Mesenchymal stem cell (in vitro differentiated cells and primary cell): ENCODE measurements at regions not wholly inside any gene's neighbourhood (a gene's known extent, or its start where the extent isn't known, plus 50 kb on each side); places are given as distances from the start of the nearest gene placed in this dataset.

Experiments used
- DNase-seq: peaks from one replicate; pipeline ENCODE4 v3.0.0-alpha.2; 2013
- H2AFZ ChIP-seq: one replicate; pipeline ENCODE4 v1.6.1; 2013; ENCODE audit warnings: low read depth, mild to moderate bottlenecking, control low read depth, inconsistent platforms, low read length, moderate library complexity
- H2AK5ac ChIP-seq: 2 replicates; pipeline ENCODE4 v1.6.1; 2013; ENCODE audit warnings: low read length, moderate library complexity, mild to moderate bottlenecking, inconsistent platforms; ENCODE audit not compliant: severe bottlenecking
- H2BK120ac ChIP-seq: one replicate; pipeline ENCODE4 v1.6.1; 2013; ENCODE audit warnings: low read depth, mild to moderate bottlenecking, inconsistent platforms, low read length, moderate library complexity
- H2BK12ac ChIP-seq, 2 experiments: one replicate each; pipeline ENCODE4 v1.6.1; 2013; ENCODE audit warnings: inconsistent platforms in 2 of 2, low read length in 2 of 2, mild to moderate bottlenecking in 2 of 2, moderate library complexity in 2 of 2, control low read depth in 1 of 2
- H2BK15ac ChIP-seq: one replicate; pipeline ENCODE4 v1.6.1; 2013; ENCODE audit warnings: mild to moderate bottlenecking, low read depth, inconsistent platforms; ENCODE audit not compliant: poor library complexity, severe bottlenecking
- H2BK5ac ChIP-seq: 2 replicates; pipeline ENCODE4 v1.6.1; 2013; ENCODE audit warnings: low read depth, mild to moderate bottlenecking, low read length, control low read depth, inconsistent platforms; ENCODE audit not compliant: poor library complexity, severe bottlenecking
- H3K14ac ChIP-seq, 2 experiments: one replicate each; pipeline ENCODE4 v1.6.1; 2013; ENCODE audit warnings: inconsistent platforms in 2 of 2, low read length in 2 of 2, control low read depth in 1 of 2, mild to moderate bottlenecking in 1 of 2, moderate library complexity in 1 of 2
- H3K18ac ChIP-seq, 2 experiments: one replicate each; pipeline ENCODE4 v1.6.1; 2013; ENCODE audit warnings: inconsistent platforms in 2 of 2, low read length in 2 of 2, control low read depth in 1 of 2, low read depth in 1 of 2, mild to moderate bottlenecking in 1 of 2
- H3K23ac ChIP-seq, 2 experiments: one replicate each; pipeline ENCODE4 v1.6.1; 2013; ENCODE audit warnings: inconsistent platforms in 2 of 2, low read length in 2 of 2, mild to moderate bottlenecking in 2 of 2, moderate library complexity in 2 of 2, control low read depth in 1 of 2
- H3K27ac ChIP-seq: 2 replicates; pipeline ENCODE4 v1.5.1; 2013; ENCODE audit warnings: mild to moderate bottlenecking, moderate library complexity, low read length, control low read depth, inconsistent platforms; ENCODE audit not compliant: poor library complexity, severe bottlenecking
- H3K27me3 ChIP-seq, 2 experiments: 2 replicates each; pipeline versions ENCODE4 v1.6.1 to v1.7.0; 2013; ENCODE audit warnings: low read length in 2 of 2, mild to moderate bottlenecking in 2 of 2, moderate library complexity in 2 of 2, control low read depth in 1 of 2, inconsistent platforms in 1 of 2; ENCODE audit not compliant: control insufficient read depth in 1 of 2, insufficient read depth in 1 of 2
- H3K36me3 ChIP-seq, 2 experiments: 2 replicates each; pipeline versions ENCODE4 v1.6.1 to v1.7.0; 2013; ENCODE audit warnings: low read length in 2 of 2, control low read depth in 1 of 2, inconsistent platforms in 1 of 2, low read depth in 1 of 2, mild to moderate bottlenecking in 1 of 2; ENCODE audit not compliant: insufficient read depth in 2 of 2, control insufficient read depth in 1 of 2
- H3K4ac ChIP-seq, 2 experiments: one replicate each; pipeline ENCODE4 v1.6.1; 2013; ENCODE audit warnings: inconsistent platforms in 2 of 2, low read length in 2 of 2, mild to moderate bottlenecking in 2 of 2, moderate library complexity in 2 of 2, control low read depth in 1 of 2, low read depth in 1 of 2
- H3K4me1 ChIP-seq: 2 replicates; pipeline ENCODE4 v1.6.1; 2013; ENCODE audit warnings: low read depth, low read length, control low read depth; ENCODE audit not compliant: control insufficient read depth, insufficient read depth
- H3K4me2 ChIP-seq: 2 replicates; pipeline ENCODE4 v1.6.1; 2013; ENCODE audit warnings: low read length, mild to moderate bottlenecking, inconsistent platforms; ENCODE audit not compliant: poor library complexity, severe bottlenecking
- H3K4me3 ChIP-seq, 2 experiments: 2 replicates each; pipeline versions ENCODE4 v1.5.1 to v1.7.0; 2013; ENCODE audit warnings: low read length in 2 of 2, mild to moderate bottlenecking in 2 of 2, control low read depth in 1 of 2, low read depth in 1 of 2; ENCODE audit not compliant: insufficient read depth in 1 of 2
- H3K79me1 ChIP-seq: replicated peaks from 2 replicates; pipeline ENCODE4 v1.6.1; 2013; ENCODE audit warnings: mild to moderate bottlenecking, control low read depth, low read length, inconsistent platforms; ENCODE audit not compliant: poor library complexity, severe bottlenecking
- H3K9ac ChIP-seq: 2 replicates; pipeline ENCODE4 v1.7.0; 2013; ENCODE audit warnings: mild to moderate bottlenecking, low read length, moderate library complexity
- H3K9me3 ChIP-seq: 2 replicates; pipeline ENCODE4 v1.7.0; 2013; ENCODE audit warnings: mild to moderate bottlenecking, low read length; ENCODE audit not compliant: control insufficient read depth
- H4K8ac ChIP-seq: one replicate; pipeline ENCODE4 v1.6.1; 2013; ENCODE audit warnings: inconsistent platforms, mild to moderate bottlenecking, low read length, moderate library complexity
- H4K91ac ChIP-seq: one replicate; pipeline ENCODE4 v1.6.1; 2013; ENCODE audit warnings: mild to moderate bottlenecking, low read length, inconsistent platforms
- WGBS: methylation state at CpG from one replicate; pipeline ENCODE4 v1.1.7; 2013; ENCODE audit warnings: mixed read lengths; 5-methylcytosine and 5-hydroxymethylcytosine counted together

- Histone ChIP-seq H2BK15ac (no peak overlapping the region), H3K4ac (no peak overlapping the region), H2AFZ (no peak overlapping the region), H3K18ac (no peak overlapping the region), H2BK12ac (no peak overlapping the region), H3K4me2 (no peak overlapping the region), H3K23ac (no peak overlapping the region), H3K79me1 (no peaks in the 10 kb centered on the region), H4K8ac (no peak overlapping the region), H3K9me3 (no peaks in the 10 kb centered on the region), H3K4me3 (no peak overlapping the region), H3K27ac (no peak overlapping the region), H2BK5ac (no peak overlapping the region), H4K91ac (no peak overlapping the region), H3K4me1 (no peaks in the 10 kb centered on the region), H2BK120ac (no peak overlapping the region), H3K36me3 (no peaks in the 10 kb centered on the region), H3K27me3 (no peaks in the 10 kb centered on the region), H3K9ac (no peak overlapping the region), H2AK5ac (no peak overlapping the region), H3K14ac (no peak overlapping the region)
- 86% methylated on average over 7 of the region's 7 CpGs for WGBS
- peak; percentile 75 for DNase-seq
Measured at GRCh38 chr5:128774605-128775004, 190.7 kb upstream of the SLC27A6 start.

- Histone ChIP-seq H4K91ac (no peak overlapping the region), H3K23ac (no peak overlapping the region), H3K14ac (no peak overlapping the region), H3K4me1 (no peaks in the 10 kb centered on the region), H2BK120ac (no peak overlapping the region), H2BK12ac (no peak overlapping the region), H2BK5ac (no peak overlapping the region), H3K9ac (no peak overlapping the region), H3K9me3 (no peaks in the 10 kb centered on the region), H2BK15ac (no peak overlapping the region), H3K27me3 (no peaks in the 10 kb centered on the region), H4K8ac (no peak overlapping the region), H3K4me2 (no peak overlapping the region), H3K27ac (no peak overlapping the region), H3K79me1 (no peaks in the 10 kb centered on the region), H3K36me3 (no peaks in the 10 kb centered on the region), H3K4ac (no peak overlapping the region), H3K4me3 (no peak overlapping the region), H2AFZ (no peak overlapping the region), H3K18ac (no peak overlapping the region), H2AK5ac (no peak overlapping the region)
- 81% methylated on average over 3 of the region's 3 CpGs for WGBS
- no peak for DNase-seq
Measured at GRCh38 chr5:128775558-128775957, 189.7 kb upstream of the SLC27A6 start.

- Histone ChIP-seq H3K4ac (no peak overlapping the region), H3K9me3 (no peaks in the 10 kb centered on the region), H4K8ac (no peak overlapping the region), H3K23ac (no peak overlapping the region), H3K4me3 (no peak overlapping the region), H2BK12ac (no peak overlapping the region), H3K4me1 (no peaks in the 10 kb centered on the region), H3K9ac (no peak overlapping the region), H3K18ac (no peak overlapping the region), H3K27ac (no peak overlapping the region), H4K91ac (no peak overlapping the region), H2BK15ac (no peak overlapping the region), H2BK120ac (no peak overlapping the region), H2AFZ (no peak overlapping the region), H3K27me3 (no peaks in the 10 kb centered on the region), H2AK5ac (no peak overlapping the region), H3K4me2 (no peak overlapping the region), H3K36me3 (no peaks in the 10 kb centered on the region), H3K79me1 (no peaks in the 10 kb centered on the region), H2BK5ac (no peak overlapping the region), H3K14ac (no peak overlapping the region)
- DNase-seq, result no peak
- 95% methylated on average over 1 of the region's 1 CpG for WGBS
Measured at GRCh38 chr5:128777052-128777451, 188.2 kb upstream of the SLC27A6 start.

GRCh38 chr5:128778474-128778873 lies 186.8 kb upstream of the SLC27A6 start:
- no peak overlapping the region for H3K4me2 ChIP-seq
- no peaks in the 10 kb centered on the region for H3K36me3 ChIP-seq
- DNase-seq, result no peak
- no peak overlapping the region for H4K91ac ChIP-seq
- no peak overlapping the region for H2AK5ac ChIP-seq
- H2BK5ac ChIP-seq, result no peak overlapping the region
- no peak overlapping the region for H2AFZ ChIP-seq
- H3K14ac ChIP-seq, result no peak overlapping the region
- H3K4ac ChIP-seq, result no peak overlapping the region
- 17% methylated on average over 2 of the region's 5 CpGs for WGBS
- H3K4me1 ChIP-seq, result no peaks in the 10 kb centered on the region
- no peak overlapping the region for H3K4me3 ChIP-seq
- H3K27me3 ChIP-seq, result no peaks in the 10 kb centered on the region
- H3K27ac ChIP-seq, result no peak overlapping the region
- H2BK120ac ChIP-seq, result no peak overlapping the region
- no peak overlapping the region for H4K8ac ChIP-seq
- no peak overlapping the region for H2BK15ac ChIP-seq
- no peaks in the 10 kb centered on the region for H3K79me1 ChIP-seq
- H3K18ac ChIP-seq, result no peak overlapping the region
- H3K23ac ChIP-seq, result no peak overlapping the region
- H3K9ac ChIP-seq, result no peak overlapping the region
- no peaks in the 10 kb centered on the region for H3K9me3 ChIP-seq
- H2BK12ac ChIP-seq, result no peak overlapping the region
